HG02588 (cell line): ENCODE measurements at regions not wholly inside any gene's neighbourhood (a gene's known extent, or its start where the extent isn't known, plus 50 kb on each side); places are given as distances from the start of the nearest gene placed in this dataset.

Source experiments
- ATAC-seq: cut with Tn5 transposase; IDR thresholded peaks from one replicate; pipeline ENCODE4 v1.9.1; 2021; ENCODE audit warnings: mild to moderate bottlenecking, moderate library complexity; ENCODE audit not compliant: unreplicated experiment

GRCh38 chr9:13382595-13382994, 103.1 kb upstream of the MPDZ start:
- no peak for ATAC-seq

- ATAC-seq: no peak
Measured at GRCh38 chr9:13380903-13381302, 101.4 kb upstream of the MPDZ start.

- ATAC-seq: no peak
Measured at GRCh38 chr9:13378154-13378553, 98.7 kb upstream of the MPDZ start.

GRCh38 chr9:13377171-13377925, 97.9 kb upstream of the MPDZ start:
- no peak for ATAC-seq

DNA sequence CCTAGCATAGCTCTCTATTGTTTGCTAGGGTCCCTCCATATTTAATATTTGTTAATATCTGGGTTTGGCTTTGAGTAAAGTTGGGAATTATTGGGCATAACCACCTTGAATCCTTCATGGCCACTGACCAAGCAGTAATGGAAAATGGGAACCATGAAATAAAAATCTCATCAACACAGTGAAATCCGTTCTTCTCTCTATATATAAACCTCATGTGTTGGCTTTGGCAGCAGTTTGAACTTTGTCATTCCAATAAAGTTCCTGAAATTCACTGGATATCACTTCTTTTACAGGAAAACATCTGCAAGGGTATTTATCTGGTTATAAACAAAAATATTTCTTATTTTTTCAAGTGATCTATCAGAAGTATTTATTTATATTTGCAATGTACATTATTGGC, 93.0 kb upstream of the MPDZ start:
- ATAC-seq: no peak

GRCh38 chr9:13369431-13369830, 89.9 kb upstream of the MPDZ start:
- ATAC-seq: no peak

- ATAC-seq: no peak
Measured at GRCh38 chr9:13367784-13368183, 88.3 kb upstream of the MPDZ start.

DNA sequence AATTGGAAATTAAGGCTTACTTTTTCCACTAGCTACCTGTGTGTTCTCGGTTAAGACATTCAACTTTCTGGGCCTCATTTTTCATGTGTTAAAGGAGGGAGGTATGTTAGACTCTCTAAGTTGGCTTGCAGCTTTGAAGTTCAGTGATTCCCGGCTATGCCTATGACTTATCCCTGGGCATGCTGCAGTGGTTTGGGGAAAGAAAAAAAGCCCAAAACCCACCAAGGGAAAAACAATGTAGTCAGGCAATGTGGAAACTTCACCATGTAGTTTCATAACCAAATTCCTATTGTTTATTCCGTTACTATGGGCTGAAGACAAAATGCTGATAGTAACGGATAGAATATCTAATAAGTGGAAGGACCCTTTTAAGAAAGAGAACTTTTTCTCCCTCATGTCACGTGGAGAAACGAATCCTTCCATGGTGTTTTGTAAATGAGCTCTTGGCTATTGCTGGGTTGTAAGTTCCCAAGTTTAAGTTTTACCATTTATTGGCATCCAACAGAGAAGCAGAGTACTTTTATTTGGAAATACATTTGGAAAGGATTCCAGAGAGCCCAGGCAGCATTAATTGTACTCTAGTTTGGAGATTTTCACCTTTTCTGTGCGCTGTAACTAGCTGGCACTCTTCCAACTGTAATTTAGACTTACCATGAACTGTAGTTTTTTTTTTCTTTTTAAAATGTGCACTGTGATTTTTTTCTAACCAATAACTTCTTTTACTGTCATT, 84.9 kb upstream of the MPDZ start:
- ATAC-seq: no peak

DNA sequence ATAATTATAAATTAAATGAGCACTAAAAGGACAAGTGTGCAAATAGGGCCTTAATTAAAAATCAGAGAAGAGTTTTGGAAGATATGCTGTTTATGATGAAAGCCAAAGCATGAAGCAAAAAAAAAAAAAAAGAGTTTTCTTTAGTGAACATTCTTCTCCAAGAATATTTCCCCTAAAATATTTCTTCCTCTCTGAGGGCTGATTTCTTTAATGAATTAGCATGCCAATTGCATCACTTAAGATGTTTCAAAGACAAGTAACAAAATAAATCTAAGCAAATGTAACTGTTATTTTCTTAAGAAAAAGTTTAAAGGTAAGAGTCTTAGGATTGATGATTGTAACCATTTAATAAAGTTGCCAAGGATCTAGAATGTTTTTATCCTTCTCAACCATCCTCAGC, 81.6 kb upstream of the MPDZ start:
- no peak for ATAC-seq

DNA sequence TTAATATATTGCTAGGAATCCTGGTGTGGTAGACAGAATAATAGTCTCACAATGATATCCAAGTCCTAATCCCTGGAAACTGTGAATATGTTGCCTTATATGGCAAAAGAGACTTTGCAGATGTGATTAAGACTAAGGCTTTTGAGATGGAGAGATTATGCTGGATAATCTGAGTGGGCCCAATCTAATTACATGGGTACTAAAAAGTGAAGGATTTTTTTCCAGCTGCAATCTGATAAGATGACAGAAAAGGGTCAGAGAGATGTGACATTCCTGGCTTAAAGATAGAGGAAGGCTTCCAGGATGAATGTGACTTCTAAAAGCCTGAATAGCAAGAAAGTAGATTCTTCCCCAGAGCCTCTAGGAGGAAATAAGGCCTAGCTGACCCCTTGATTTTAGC, 80.7 kb upstream of the MPDZ start:
- ATAC-seq: no peak

DNA sequence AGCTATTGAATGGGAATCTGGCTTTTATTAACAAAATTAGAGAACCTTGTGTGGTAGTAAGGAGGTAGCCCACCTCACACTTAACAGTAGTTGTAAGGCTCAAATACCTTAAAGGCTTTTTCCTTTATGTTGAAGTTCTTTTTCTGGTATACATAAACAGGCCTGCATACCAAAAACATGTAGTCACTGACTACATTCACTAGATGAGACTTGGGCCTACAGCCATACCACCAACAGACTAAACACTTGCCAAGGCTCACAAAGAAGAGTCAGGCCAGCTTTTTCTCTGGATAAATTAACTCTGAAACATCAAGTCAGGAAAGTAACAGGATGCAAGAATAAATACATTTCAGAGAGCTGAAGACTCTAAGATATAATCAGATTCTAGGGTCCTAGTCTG, 78.6 kb upstream of the MPDZ start:
- no peak for ATAC-seq

- ATAC-seq: no peak
Measured at GRCh38 chr9:13354733-13355132, 75.2 kb upstream of the MPDZ start.

DNA sequence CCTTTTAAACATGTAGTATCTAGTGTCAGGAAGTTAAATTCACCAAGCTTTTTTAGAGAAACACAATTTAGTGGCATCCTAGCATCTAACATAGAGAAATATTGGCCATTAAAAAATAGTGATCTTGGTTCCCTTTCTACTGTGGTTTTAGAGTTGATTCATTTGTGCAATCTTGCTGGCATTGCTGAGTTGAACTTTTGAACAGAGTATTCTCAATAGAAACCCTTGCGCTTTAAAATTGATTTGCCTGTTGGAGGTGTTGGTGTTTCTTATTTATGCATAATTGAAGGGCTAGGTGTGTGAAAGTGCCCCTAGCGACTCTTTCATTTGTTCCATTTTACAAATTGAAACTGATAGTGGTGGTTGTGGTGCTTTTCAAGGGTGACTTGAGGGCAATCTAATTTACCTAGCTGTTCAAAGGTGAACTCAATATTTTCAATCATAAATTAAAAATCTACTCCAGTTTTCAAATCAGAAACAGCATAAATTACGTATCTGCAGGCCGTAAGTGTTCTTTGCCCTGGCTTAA, 73.0 kb upstream of the MPDZ start:
- ATAC-seq: no peak

DNA sequence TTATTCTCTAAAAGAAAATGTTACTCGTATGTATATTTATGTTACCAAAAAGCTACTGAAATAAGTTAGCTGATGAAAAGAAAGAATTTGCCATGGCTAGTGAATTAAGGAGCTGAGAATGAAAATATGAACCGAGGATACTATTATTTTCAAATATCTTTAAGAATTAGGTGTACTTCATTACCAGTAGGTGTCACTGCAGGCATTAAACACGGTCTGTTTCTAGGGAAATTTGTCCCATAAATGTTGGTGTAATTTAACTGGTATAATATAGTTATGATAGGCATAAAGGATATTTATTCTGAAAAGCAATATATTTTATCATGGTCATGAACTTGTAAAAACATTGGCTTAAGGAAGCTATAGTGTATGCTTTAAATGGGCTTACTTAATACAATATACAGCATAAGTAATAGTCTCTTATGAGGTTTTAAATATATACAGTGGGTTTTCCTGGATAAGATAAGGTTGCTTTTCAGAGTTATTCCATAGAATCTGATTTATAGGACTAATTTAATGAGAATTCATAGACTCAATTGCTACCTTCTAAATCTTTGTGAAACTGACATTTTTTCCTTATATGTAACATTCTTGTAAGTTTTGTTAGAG, 72.4 kb upstream of the MPDZ start:
- ATAC-seq: no peak

GRCh38 chr9:13332571-13332970, 53.1 kb upstream of the MPDZ start:
- no peak for ATAC-seq

GRCh38 chr9:13331320-13331719, 51.8 kb upstream of the MPDZ start:
- no peak for ATAC-seq

DNA sequence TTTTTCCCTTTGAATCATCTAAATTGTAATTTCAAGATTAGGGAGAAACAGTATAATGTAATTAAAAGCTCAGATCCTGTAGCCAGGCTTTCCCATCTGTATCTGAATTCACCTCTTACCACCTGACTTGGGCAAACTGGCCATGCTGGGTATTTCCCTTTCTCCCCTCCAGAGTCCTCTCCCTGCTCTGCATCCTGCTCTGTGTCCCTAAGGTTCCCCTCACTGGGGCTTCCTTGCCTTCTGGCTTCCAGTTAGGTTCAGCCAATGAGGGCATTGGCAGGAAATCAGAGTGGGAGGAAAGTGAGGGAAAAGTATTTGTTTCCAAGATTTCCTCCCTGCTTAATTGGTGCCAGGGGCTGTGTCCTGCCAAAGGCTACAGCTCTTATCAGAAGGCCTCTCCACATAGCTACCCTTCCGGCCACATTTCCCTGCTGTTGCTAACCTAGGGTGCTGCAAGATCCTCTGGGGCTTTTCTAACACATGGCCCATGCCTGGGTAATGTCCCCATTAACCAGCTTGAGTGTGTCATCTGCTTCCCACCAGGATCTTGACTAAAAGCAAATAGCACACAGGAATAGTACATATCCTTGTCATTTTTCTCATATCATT, 51.0 kb upstream of the MPDZ start:
- ATAC-seq: no peak
